ENCODE measurements at regions not wholly inside any gene's neighbourhood (a gene's known extent, or its start where the extent isn't known, plus 50 kb on each side); places are given as distances from the start of the nearest gene placed in this dataset.

DNA sequence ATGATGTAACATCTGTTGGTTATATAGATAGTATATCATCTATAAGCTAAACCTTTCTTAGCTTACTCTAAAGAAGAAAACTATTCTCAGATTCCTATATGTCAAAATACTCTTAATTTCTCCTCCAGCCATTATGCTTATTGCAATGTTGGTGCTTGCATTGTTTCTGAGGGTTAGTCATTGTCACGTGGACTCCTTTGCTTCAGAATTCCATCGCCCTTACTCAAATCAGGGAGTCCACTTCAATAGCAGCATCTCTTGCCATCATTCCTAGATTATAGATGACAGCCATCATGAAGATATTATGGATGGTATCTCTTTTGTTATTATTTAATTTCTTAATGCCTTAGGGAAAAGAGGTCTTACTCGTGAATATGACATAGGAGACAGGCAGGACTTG is 776.1 kb downstream of the TENT5A start:
- CTCF ChIA-PET: no interaction called here
- POLR2A ChIA-PET: no interaction called here
- DNase-seq (ENCODE audit: low read depth): no peak

DNA sequence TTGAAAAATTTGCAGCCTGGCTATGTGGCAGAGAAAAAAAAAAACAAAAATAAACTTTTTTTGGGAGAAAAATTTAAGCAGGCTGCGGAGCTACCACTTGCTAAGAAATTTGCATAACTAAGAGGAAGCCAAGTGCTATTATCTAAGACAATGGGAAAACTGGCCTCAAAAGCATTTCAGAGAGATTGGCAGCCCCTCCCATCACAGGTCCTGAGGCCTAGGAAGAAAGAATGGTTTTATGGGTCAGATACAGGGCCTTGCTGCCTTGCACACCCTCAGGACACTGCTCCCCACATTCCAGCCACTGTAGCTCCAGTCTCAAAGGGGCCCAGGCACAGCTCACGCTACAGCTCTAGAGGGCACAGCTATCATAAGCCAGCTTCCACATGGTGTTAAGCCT is 777.9 kb downstream of the TENT5A start:
- ChIA-PET CTCF (no interaction called here), POLR2A (no interaction called here)
- TF ChIP-seq, protein P1, sequence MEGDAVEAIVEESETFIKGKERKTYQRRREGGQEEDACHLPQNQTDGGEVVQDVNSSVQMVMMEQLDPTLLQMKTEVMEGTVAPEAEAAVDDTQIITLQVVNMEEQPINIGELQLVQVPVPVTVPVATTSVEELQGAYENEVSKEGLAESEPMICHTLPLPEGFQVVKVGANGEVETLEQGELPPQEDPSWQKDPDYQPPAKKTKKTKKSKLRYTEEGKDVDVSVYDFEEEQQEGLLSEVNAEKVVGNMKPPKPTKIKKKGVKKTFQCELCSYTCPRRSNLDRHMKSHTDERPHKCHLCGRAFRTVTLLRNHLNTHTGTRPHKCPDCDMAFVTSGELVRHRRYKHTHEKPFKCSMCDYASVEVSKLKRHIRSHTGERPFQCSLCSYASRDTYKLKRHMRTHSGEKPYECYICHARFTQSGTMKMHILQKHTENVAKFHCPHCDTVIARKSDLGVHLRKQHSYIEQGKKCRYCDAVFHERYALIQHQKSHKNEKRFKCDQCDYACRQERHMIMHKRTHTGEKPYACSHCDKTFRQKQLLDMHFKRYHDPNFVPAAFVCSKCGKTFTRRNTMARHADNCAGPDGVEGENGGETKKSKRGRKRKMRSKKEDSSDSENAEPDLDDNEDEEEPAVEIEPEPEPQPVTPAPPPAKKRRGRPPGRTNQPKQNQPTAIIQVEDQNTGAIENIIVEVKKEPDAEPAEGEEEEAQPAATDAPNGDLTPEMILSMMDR (IDR thresholded peaks at IDR 0.05; ENCODE audit: insufficient read depth, low read depth, low read length): no peak

More for the DNA sequence above, 776.1 kb downstream of the TENT5A start:
- H3K4me3 ChIP-seq (ENCODE audit: low read depth, low read length): no peak overlapping the region
- no peaks in the 10 kb centered on the region for H3K36me3 ChIP-seq (ENCODE audit: control insufficient read depth, insufficient read depth, low read length)
- H3K27me3 ChIP-seq (ENCODE audit: control insufficient read depth, insufficient read depth, low read length): no peaks in the 10 kb centered on the region
- TF ChIP-seq, protein P1 (IDR thresholded peaks at IDR 0.05; ENCODE audit: insufficient read depth, low read depth, low read length): no peak

DNA sequence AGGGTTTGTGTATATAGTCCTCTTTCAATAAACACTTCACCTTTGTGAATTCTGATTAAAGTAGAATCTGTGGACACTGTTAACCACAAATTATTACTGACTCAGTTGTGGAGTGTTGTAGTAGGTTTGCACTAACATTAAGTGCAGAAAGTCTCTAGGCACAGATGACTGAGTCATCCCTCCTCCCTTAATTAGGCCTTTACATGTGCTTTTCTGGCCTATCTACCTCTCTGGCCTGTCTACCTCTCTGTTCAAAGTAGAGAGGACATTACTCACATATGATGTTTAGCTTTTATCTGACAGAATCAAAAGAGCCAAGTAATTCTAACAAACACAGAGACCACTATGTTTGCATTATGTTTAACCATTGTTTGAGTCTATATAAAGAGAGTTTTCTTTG is 783.0 kb downstream of the TENT5A start:
- Histone ChIP-seq H3K27me3 (ENCODE audit: control insufficient read depth, insufficient read depth, low read length) (no peaks in the 10 kb centered on the region), H3K36me3 (ENCODE audit: control insufficient read depth, insufficient read depth, low read length) (no peaks in the 10 kb centered on the region), H3K4me3 (ENCODE audit: low read depth, low read length) (no peak overlapping the region)
- ChIA-PET POLR2A (no interaction called here), CTCF (interaction anchor here (0.6 kb wide), 1 partner anchor 365 kb away, joined by 4 read pairs; no protein-coding TSS in a partner anchor)
- no peak for DNase-seq (ENCODE audit: low read depth)
- TF ChIP-seq, protein P1 (IDR thresholded peaks at IDR 0.05; ENCODE audit: insufficient read depth, low read depth, low read length): no peak

More for the DNA sequence above, 777.9 kb downstream of the TENT5A start:
- DNase-seq (ENCODE audit: low read depth): no peak
- H3K36me3 ChIP-seq (ENCODE audit: control insufficient read depth, insufficient read depth, low read length): no peaks in the 10 kb centered on the region
- H3K4me3 ChIP-seq (ENCODE audit: low read depth, low read length): no peak overlapping the region
- no peaks in the 10 kb centered on the region for H3K27me3 ChIP-seq (ENCODE audit: control insufficient read depth, insufficient read depth, low read length)

DNA sequence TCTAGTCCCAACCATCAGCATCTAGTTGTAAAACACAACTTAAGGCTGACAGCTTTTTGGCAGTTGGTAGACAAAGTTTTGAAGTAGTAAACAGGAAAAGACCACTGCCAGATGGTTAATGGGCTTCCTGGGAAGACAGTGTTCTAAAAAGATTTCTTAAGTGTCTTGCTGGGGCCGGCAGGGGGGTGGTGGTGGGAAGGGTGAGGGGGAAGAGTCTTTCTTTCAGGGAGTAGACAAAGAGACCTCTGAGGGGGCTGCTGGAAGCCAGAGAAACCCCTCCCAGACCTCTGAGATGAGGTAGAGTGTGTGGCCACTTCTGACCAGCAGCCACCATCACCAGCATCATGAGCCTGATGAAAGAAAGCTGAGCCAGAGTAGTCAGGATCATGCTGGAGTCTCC is 784.9 kb downstream of the TENT5A start:
- H3K36me3 ChIP-seq (ENCODE audit: control insufficient read depth, insufficient read depth, low read length): no peaks in the 10 kb centered on the region
- ChIA-PET CTCF (no interaction called here), POLR2A (no interaction called here)
- no peak for DNase-seq (ENCODE audit: low read depth)
- TF ChIP-seq, protein P1 (IDR thresholded peaks at IDR 0.05; ENCODE audit: insufficient read depth, low read depth, low read length): no peak
- no peaks in the 10 kb centered on the region for H3K27me3 ChIP-seq (ENCODE audit: control insufficient read depth, insufficient read depth, low read length)
- H3K4me3 ChIP-seq (ENCODE audit: low read depth, low read length): no peak overlapping the region

DNA sequence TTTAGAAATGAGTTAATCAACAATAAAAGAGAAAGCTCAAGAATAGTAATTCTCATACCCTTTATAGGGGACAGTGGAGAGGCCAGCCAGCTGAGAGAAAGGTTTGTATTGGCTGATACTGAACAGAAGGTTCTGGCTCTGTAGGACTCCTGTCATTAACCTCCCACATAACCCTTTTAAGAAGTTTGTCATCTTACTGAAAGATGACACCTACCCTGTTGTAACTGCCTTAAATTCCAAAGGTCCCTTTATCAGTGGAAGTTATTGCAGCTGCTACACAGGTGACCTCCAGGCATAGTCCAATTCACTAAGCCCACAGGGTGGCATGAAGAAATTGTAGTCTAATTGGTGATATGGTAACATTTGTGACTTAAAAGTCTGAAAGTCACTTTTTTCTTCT is 790.1 kb downstream of the TENT5A start:
- POLR2A ChIA-PET: no interaction called here
- Histone ChIP-seq H3K27me3 (ENCODE audit: control insufficient read depth, insufficient read depth, low read length) (no peaks in the 10 kb centered on the region), H3K4me3 (ENCODE audit: low read depth, low read length) (no peak overlapping the region), H3K36me3 (ENCODE audit: control insufficient read depth, insufficient read depth, low read length) (no peaks in the 10 kb centered on the region)
- CTCF ChIA-PET: no interaction called here
- DNase-seq (ENCODE audit: low read depth): no peak
- TF ChIP-seq, protein P1 (IDR thresholded peaks at IDR 0.05; ENCODE audit: insufficient read depth, low read depth, low read length): no peak
